Neuronal stem cell (in vitro differentiated cells): ENCODE measurements at regions not wholly inside any gene's neighbourhood (a gene's known extent, or its start where the extent isn't known, plus 50 kb on each side); places are given as distances from the start of the nearest gene placed in this dataset.

Experiments used
- DNase-seq: peaks from one replicate; pipeline ENCODE4 v3.0.0-alpha.2; 2013; ENCODE audit warnings: low spot score
- H2AFZ ChIP-seq: one replicate; pipeline ENCODE4 v1.6.1; 2013; ENCODE audit warnings: mild to moderate bottlenecking, low read length, inconsistent platforms
- H2AK5ac ChIP-seq: 2 replicates; pipeline ENCODE4 v1.6.1; 2013; ENCODE audit warnings: low read depth, mild to moderate bottlenecking, inconsistent platforms, low read length, moderate library complexity, mixed read lengths
- H2BK120ac ChIP-seq: 2 replicates; pipeline ENCODE4 v1.6.1; 2013; ENCODE audit warnings: low read depth, mild to moderate bottlenecking, inconsistent platforms, low read length, moderate library complexity, mixed read lengths
- H2BK12ac ChIP-seq: one replicate; pipeline ENCODE4 v1.6.1; 2013; ENCODE audit warnings: low read length, inconsistent platforms
- H2BK15ac ChIP-seq: 2 replicates; pipeline ENCODE4 v1.6.1; 2013; ENCODE audit warnings: mild to moderate bottlenecking, low read length, inconsistent platforms, mixed read lengths
- H2BK5ac ChIP-seq: one replicate; pipeline ENCODE4 v1.6.1; 2013; ENCODE audit warnings: inconsistent platforms, mild to moderate bottlenecking, low read length, moderate library complexity
- H3K14ac ChIP-seq: one replicate; pipeline ENCODE4 v1.6.1; 2013; ENCODE audit warnings: low read length, inconsistent platforms
- H3K18ac ChIP-seq: 2 replicates; pipeline ENCODE4 v1.6.1; 2013; ENCODE audit warnings: low read length, inconsistent platforms
- H3K23ac ChIP-seq: 2 replicates; pipeline ENCODE4 v1.6.1; 2013; ENCODE audit warnings: low read depth, mild to moderate bottlenecking, mixed read lengths, low read length, inconsistent platforms; ENCODE audit not compliant: poor library complexity
- H3K27ac ChIP-seq: replicated peaks from 3 replicates; pipeline ENCODE4 v1.5.1; 2013; ENCODE audit warnings: low read length, inconsistent platforms
- H3K27me3 ChIP-seq, 3 experiments: 2 replicates each; pipeline ENCODE4 v1.6.1; 2013; ENCODE audit warnings: low read length in 3 of 3, mild to moderate bottlenecking in 2 of 3, inconsistent platforms in 1 of 3, low read depth in 1 of 3, mixed read lengths in 1 of 3, moderate library complexity in 1 of 3; ENCODE audit not compliant: control insufficient read depth in 3 of 3, insufficient read depth in 3 of 3
- H3K36me3 ChIP-seq, 2 donors: replicated peaks in 1 of 2; 2 replicates each; pipeline ENCODE4 v1.6.1; 2013; ENCODE audit warnings: low read length in 2 of 2; ENCODE audit not compliant: control insufficient read depth in 2 of 2, insufficient read depth in 2 of 2
- H3K4ac ChIP-seq: 2 replicates; pipeline ENCODE4 v1.6.1; 2013; ENCODE audit warnings: inconsistent platforms, mild to moderate bottlenecking, low read length, moderate library complexity
- H3K4me1 ChIP-seq, 2 donors: 1 replicate in 1 of 2; 2 replicates in 1 of 2; pipeline ENCODE4 v1.6.1; 2013; ENCODE audit warnings: low read length in 2 of 2, low read depth in 1 of 2; ENCODE audit not compliant: control insufficient read depth in 2 of 2, insufficient read depth in 1 of 2
- H3K4me2 ChIP-seq: one replicate; pipeline ENCODE4 v1.6.1; 2013; ENCODE audit warnings: mild to moderate bottlenecking, low read length, inconsistent platforms; ENCODE audit not compliant: insufficient read depth, poor library complexity, severe bottlenecking
- H3K4me3 ChIP-seq, 2 donors: 2 replicates each; pipeline ENCODE4 v1.5.1; 2013; ENCODE audit warnings: low read length in 2 of 2, mild to moderate bottlenecking in 2 of 2, inconsistent platforms in 1 of 2, moderate library complexity in 1 of 2
- H3K79me1 ChIP-seq: one replicate; pipeline ENCODE4 v1.6.1; 2013; ENCODE audit warnings: low read depth, mild to moderate bottlenecking, inconsistent platforms, low read length, moderate library complexity
- H3K9ac ChIP-seq: one replicate; pipeline ENCODE4 v1.6.1; 2013; ENCODE audit warnings: mild to moderate bottlenecking, low read depth, low read length, inconsistent platforms; ENCODE audit not compliant: poor library complexity
- H3K9me3 ChIP-seq, 2 donors: replicated peaks in 1 of 2; 2 replicates each; pipeline versions ENCODE3 to v1.6.1; 2013; ENCODE audit warnings: low read length in 2 of 2, mild to moderate bottlenecking in 2 of 2, inconsistent platforms in 1 of 2, low read depth in 1 of 2, mixed read lengths in 1 of 2, moderate library complexity in 1 of 2; ENCODE audit not compliant: control insufficient read depth in 2 of 2, insufficient read depth in 1 of 2
- H4K8ac ChIP-seq: one replicate; pipeline ENCODE4 v1.6.1; 2013; ENCODE audit warnings: low read depth, mild to moderate bottlenecking, inconsistent platforms, low read length, moderate library complexity
- H4K91ac ChIP-seq: one replicate; pipeline ENCODE4 v1.6.1; 2013; ENCODE audit warnings: low read length, low read depth, mild to moderate bottlenecking, inconsistent platforms; ENCODE audit not compliant: poor library complexity
- WGBS, 2 donors: extraction: QIAGEN DNeasy Blood & Tissue Kit; methylation state at CpG; one replicate each; pipeline ENCODE4 v1.1.7; 2013; ENCODE audit warnings: missing lambda C conversion rate in 2 of 2, mixed read lengths in 1 of 2; ENCODE audit not compliant: insufficient read length in 2 of 2, insufficient replicate concordance in 1 of 2; ENCODE audit errors: extremely low coverage in 2 of 2; 5-methylcytosine and 5-hydroxymethylcytosine counted together

DNA sequence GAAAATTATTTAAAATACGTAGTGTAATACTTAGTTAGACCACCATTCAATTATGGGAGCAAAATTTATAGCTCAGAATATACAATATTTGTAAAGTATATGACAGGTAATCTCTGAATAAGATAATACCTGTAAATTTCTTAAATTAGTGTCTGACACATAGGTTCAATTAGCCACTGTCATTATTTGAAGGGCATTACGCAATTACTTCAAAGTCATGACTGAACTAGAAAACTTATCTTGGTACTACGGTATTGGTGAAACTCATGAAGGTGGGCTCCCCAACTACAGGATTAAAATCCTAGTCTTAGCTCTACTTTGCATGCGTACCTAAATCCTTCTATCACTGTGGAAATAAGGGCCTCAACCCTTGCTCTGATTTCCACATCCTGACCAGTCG lies 860.7 kb downstream of the PCDH19 start:
- no peak overlapping the region for H2BK5ac ChIP-seq
- no peaks in the 10 kb centered on the region for H3K36me3 ChIP-seq
- H4K8ac ChIP-seq = no peak overlapping the region
- no peaks in the 10 kb centered on the region for H3K9me3 ChIP-seq
- H2BK12ac ChIP-seq = no peak overlapping the region
- H3K4ac ChIP-seq = no peak overlapping the region
- no peak overlapping the region for H4K91ac ChIP-seq
- DNase-seq = no peak
- H3K79me1 ChIP-seq = no peaks in the 10 kb centered on the region
- H3K4me3 ChIP-seq = no peak overlapping the region
- no peaks in the 10 kb centered on the region for H3K4me1 ChIP-seq
- H2AFZ ChIP-seq = no peak overlapping the region
- H3K14ac ChIP-seq = no peak overlapping the region
- no peak overlapping the region for H3K9ac ChIP-seq
- no peak overlapping the region for H2AK5ac ChIP-seq
- H3K23ac ChIP-seq = no peak overlapping the region
- no peak overlapping the region for H2BK120ac ChIP-seq
- no peak overlapping the region for H3K4me2 ChIP-seq
- no peak overlapping the region for H3K27ac ChIP-seq
- WGBS, 2 donors = no CpG with 5 or more reads among the region's 5 CpGs
- H2BK15ac ChIP-seq = no peak overlapping the region
- no peak overlapping the region for H3K18ac ChIP-seq
- H3K27me3 ChIP-seq = no peaks in the 10 kb centered on the region

DNA sequence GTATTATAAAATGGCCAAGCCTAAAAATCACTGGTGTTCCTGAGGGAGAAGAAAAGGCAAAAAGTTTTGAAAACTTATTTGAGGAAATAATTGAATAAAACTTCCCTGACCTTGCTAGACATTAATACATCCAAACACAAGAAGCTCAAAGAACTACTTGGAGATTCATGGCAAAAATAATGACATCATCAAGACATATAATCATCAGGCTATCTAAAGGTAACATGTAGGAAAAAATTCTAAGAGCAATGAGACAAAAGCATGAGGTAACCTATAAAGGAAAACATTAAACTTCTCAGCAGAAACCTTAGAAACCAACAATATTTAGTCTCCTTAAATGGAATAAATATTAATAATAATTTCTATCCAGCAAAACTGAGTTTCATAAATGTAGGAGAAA lies 887.6 kb downstream of the PCDH19 start:
- H3K79me1 ChIP-seq = no peaks in the 10 kb centered on the region
- no peak overlapping the region for H3K4ac ChIP-seq
- no peak overlapping the region for H4K8ac ChIP-seq

DNA sequence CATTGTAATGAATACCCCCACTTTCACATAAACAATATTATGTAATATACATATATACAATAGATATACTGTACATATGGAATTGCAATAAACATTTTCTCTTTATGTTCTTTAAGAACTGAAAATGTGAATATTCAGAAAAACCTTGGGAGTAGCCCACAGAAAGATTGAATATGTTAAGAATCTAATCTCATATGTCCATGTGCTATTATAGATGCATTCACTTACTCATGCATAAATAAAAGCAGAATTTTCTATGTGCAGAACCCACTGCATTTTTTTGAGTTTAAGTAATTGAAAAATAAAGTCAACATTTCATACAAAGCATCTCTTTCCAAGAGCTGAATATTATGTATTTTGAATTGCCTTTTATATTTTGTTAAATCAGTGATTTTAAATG lies 902.3 kb downstream of the PCDH19 start:
- Histone ChIP-seq H3K9ac (no peak overlapping the region), H3K36me3 (no peaks in the 10 kb centered on the region), H3K79me1 (no peaks in the 10 kb centered on the region), H2BK120ac (no peak overlapping the region), H2BK15ac (no peak overlapping the region), H3K14ac (no peak overlapping the region), H3K18ac (no peak overlapping the region), H3K4me2 (no peak overlapping the region), H4K8ac (no peak overlapping the region), H3K23ac (no peak overlapping the region), H3K4me1 (no peaks in the 10 kb centered on the region), H4K91ac (no peak overlapping the region), H3K27me3 (no peaks in the 10 kb centered on the region), H2AK5ac (no peak overlapping the region), H2BK5ac (no peak overlapping the region), H3K4ac (no peak overlapping the region), H3K4me3 (no peak overlapping the region), H3K9me3 (no peaks in the 10 kb centered on the region), H2BK12ac (no peak overlapping the region), H2AFZ (no peak overlapping the region), H3K27ac (no peak overlapping the region)
- DNase-seq = no peak

More for the DNA sequence above, 887.6 kb downstream of the PCDH19 start:
- H2BK5ac ChIP-seq = no peak overlapping the region
- no peak overlapping the region for H2BK15ac ChIP-seq
- H3K18ac ChIP-seq = no peak overlapping the region
- no peak overlapping the region for H3K27ac ChIP-seq
- no peak overlapping the region for H2AFZ ChIP-seq
- H2AK5ac ChIP-seq = no peak overlapping the region
- H3K9me3 ChIP-seq = no peaks in the 10 kb centered on the region
- DNase-seq = no peak
- H3K4me3 ChIP-seq = no peak overlapping the region
- no peak overlapping the region for H4K91ac ChIP-seq
- H2BK120ac ChIP-seq = no peak overlapping the region
- H3K14ac ChIP-seq = no peak overlapping the region
- H3K23ac ChIP-seq = no peak overlapping the region
- H3K9ac ChIP-seq = no peak overlapping the region
- no peaks in the 10 kb centered on the region for H3K36me3 ChIP-seq
- no peak overlapping the region for H2BK12ac ChIP-seq
- no peaks in the 10 kb centered on the region for H3K4me1 ChIP-seq
- no peaks in the 10 kb centered on the region for H3K27me3 ChIP-seq
- H3K4me2 ChIP-seq = no peak overlapping the region

DNA sequence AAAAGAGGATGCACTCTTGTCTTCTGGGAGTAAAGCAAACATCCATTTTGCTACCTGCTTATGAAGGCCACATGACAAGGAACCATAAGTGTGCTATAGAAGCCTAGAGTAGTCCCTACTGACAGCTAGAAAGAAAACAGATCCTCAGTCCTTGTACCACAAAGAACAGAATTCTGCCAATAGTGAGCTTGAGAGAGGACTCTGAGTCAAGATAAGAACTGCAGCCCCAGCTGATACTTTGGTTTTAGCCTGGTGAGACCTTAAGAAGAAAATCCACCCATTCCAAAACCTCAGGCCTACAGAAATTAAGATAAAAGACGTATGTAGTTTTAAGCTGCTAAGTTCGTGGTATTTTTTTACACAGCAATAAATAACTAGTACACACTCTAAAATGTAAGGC lies 914.6 kb downstream of the PCDH19 start:
- Histone ChIP-seq H3K14ac (no peak overlapping the region), H4K91ac (no peak overlapping the region), H3K9me3 (no peaks in the 10 kb centered on the region), H2AFZ (no peak overlapping the region), H3K4ac (no peak overlapping the region), H3K4me2 (no peak overlapping the region), H3K18ac (no peak overlapping the region), H2AK5ac (no peak overlapping the region), H3K79me1 (no peaks in the 10 kb centered on the region), H3K4me3 (no peak overlapping the region), H4K8ac (no peak overlapping the region), H2BK12ac (no peak overlapping the region), H3K9ac (no peak overlapping the region), H3K27me3 (no peaks in the 10 kb centered on the region), H3K27ac (no peak overlapping the region), H3K4me1 (no peaks in the 10 kb centered on the region), H2BK5ac (no peak overlapping the region), H2BK120ac (no peak overlapping the region), H2BK15ac (no peak overlapping the region), H3K23ac (no peak overlapping the region), H3K36me3 (no peaks in the 10 kb centered on the region)
- DNase-seq = no peak
- WGBS, 2 donors = no CpG with 5 or more reads among the region's 2 CpGs
